GM18511 (cell line): ENCODE measurements at regions not wholly inside any gene's neighbourhood (a gene's known extent, or its start where the extent isn't known, plus 50 kb on each side); places are given as distances from the start of the nearest gene placed in this dataset.

Experiments used
- ATAC-seq: cut with Tn5 transposase; IDR thresholded peaks from one replicate; pipeline ENCODE4 v1.9.1; 2021; ENCODE audit warnings: mild to moderate bottlenecking, moderate library complexity; ENCODE audit not compliant: unreplicated experiment

- ATAC-seq, result no peak
These were observed 51.4 kb upstream of the MSX1 start for GRCh38 chr4:4808086-4808485.

- no peak for ATAC-seq
These were observed 53.6 kb upstream of the MSX1 start for GRCh38 chr4:4805887-4806286.

- ATAC-seq, result no peak
These were observed 55.6 kb upstream of the MSX1 start for GRCh38 chr4:4803912-4804296.

GRCh38 chr4:4803216-4803911 is 56.1 kb upstream of the MSX1 start:
- no peak for ATAC-seq

GRCh38 chr4:4800646-4801408 is 58.6 kb upstream of the MSX1 start:
- no peak for ATAC-seq

GRCh38 chr4:4794421-4794820 is 65.0 kb upstream of the MSX1 start:
- no peak for ATAC-seq

- no peak for ATAC-seq
These were observed 67.0 kb upstream of the MSX1 start for GRCh38 chr4:4792466-4792865.

GRCh38 chr4:4791299-4792111 is 68.0 kb upstream of the MSX1 start:
- ATAC-seq, result no peak

GRCh38 chr4:4789462-4789861 is 70.0 kb upstream of the MSX1 start:
- ATAC-seq, result no peak

GRCh38 chr4:4788573-4788972 is 70.9 kb upstream of the MSX1 start:
- no peak for ATAC-seq

- ATAC-seq, result no peak
These were observed 72.0 kb upstream of the MSX1 start for GRCh38 chr4:4787421-4787820.

- ATAC-seq, result no peak
These were observed 75.1 kb upstream of the MSX1 start for GRCh38 chr4:4784379-4784778.

GRCh38 chr4:4783847-4784246 is 75.6 kb upstream of the MSX1 start:
- no peak for ATAC-seq

- ATAC-seq, result no peak
These were observed 76.5 kb upstream of the MSX1 start for GRCh38 chr4:4782969-4783368.

GRCh38 chr4:4781936-4782707 is 77.3 kb upstream of the MSX1 start:
- no peak for ATAC-seq

- no peak for ATAC-seq
These were observed 78.7 kb upstream of the MSX1 start for GRCh38 chr4:4780729-4781244.

GRCh38 chr4:4779486-4779885 is 80.0 kb upstream of the MSX1 start:
- no peak for ATAC-seq

- ATAC-seq, result no peak
These were observed 80.4 kb upstream of the MSX1 start for GRCh38 chr4:4779054-4779453.

- ATAC-seq, result no peak
These were observed 80.9 kb upstream of the MSX1 start for GRCh38 chr4:4778554-4778953.

- ATAC-seq, result no peak
These were observed 82.5 kb upstream of the MSX1 start for GRCh38 chr4:4776934-4777333.

- ATAC-seq, result no peak
These were observed 83.1 kb upstream of the MSX1 start for GRCh38 chr4:4776335-4776734.
